Bronchial epithelial cell (primary cell): ENCODE measurements at regions not wholly inside any gene's neighbourhood (a gene's known extent, or its start where the extent isn't known, plus 50 kb on each side); places are given as distances from the start of the nearest gene placed in this dataset.

Experiments used
- DNase-seq: peaks from one replicate; pipeline ENCODE4 v3.0.0-alpha.2; 2010; ENCODE audit warnings: low read depth
- FAIRE-seq: peaks from 2 replicates; lab custom pipeline; 2011; peaks lifted over from hg19 to GRCh38; lab: Jason Lieb, UNC
- H3K27me3 ChIP-seq: 2 replicates; pipeline ENCODE4 v1.5.1; 2011; ENCODE audit warnings: low read length; ENCODE audit not compliant: control insufficient read depth, insufficient read depth
- H3K36me3 ChIP-seq: 2 replicates; pipeline ENCODE4 v1.5.1; 2011; ENCODE audit warnings: low read length; ENCODE audit not compliant: control insufficient read depth, insufficient read depth
- H3K4me3 ChIP-seq: 2 replicates; pipeline ENCODE4 v1.5.1; 2011; ENCODE audit warnings: mild to moderate bottlenecking, low read depth, low read length, control low read depth
- TF ChIP-seq, protein P1 (sequence below): IDR thresholded peaks from 2 replicates; pipeline ENCODE4 v1.5.1; 2011; ENCODE audit warnings: mild to moderate bottlenecking, moderate library complexity, low read length, control low read depth, inconsistent platforms; ENCODE audit not compliant: insufficient read depth, severe bottlenecking

DNA sequence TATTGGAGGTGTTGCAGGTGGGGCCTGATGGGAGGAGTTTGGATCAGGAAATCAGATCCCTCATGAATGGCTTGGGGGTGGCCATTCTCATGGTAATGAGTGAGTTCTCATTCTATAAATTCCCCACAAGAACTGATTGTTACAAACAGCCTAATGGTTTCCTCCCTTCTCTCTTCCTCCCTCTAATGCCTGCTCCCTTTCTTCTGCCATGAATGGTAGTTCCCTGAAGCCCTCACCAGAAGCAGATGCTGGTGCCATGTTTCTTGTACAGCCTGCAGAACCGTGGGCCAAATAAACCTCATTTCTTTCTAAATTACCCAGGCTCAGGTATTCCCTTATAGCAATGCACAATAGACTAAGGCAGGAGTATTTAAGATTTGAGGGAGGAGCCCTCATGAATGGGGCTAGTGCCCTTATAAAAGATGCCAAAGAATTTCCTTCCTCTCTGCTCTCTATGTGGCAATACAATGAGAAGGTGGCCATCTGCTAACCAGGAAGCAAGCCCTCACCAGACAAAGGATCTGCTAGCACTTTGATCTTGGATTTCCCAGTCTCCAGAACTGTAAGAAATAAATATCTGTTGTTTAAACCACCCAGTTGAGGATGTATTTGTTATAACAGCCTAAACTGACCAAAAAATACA lies 251.8 kb downstream of the ZEB2 start:
- DNase-seq (no peak), FAIRE-seq (no peak)
- TF ChIP-seq, protein P1, sequence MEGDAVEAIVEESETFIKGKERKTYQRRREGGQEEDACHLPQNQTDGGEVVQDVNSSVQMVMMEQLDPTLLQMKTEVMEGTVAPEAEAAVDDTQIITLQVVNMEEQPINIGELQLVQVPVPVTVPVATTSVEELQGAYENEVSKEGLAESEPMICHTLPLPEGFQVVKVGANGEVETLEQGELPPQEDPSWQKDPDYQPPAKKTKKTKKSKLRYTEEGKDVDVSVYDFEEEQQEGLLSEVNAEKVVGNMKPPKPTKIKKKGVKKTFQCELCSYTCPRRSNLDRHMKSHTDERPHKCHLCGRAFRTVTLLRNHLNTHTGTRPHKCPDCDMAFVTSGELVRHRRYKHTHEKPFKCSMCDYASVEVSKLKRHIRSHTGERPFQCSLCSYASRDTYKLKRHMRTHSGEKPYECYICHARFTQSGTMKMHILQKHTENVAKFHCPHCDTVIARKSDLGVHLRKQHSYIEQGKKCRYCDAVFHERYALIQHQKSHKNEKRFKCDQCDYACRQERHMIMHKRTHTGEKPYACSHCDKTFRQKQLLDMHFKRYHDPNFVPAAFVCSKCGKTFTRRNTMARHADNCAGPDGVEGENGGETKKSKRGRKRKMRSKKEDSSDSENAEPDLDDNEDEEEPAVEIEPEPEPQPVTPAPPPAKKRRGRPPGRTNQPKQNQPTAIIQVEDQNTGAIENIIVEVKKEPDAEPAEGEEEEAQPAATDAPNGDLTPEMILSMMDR = no peak
- Histone ChIP-seq H3K36me3 (no peaks in the 10 kb centered on the region), H3K27me3 (no peaks in the 10 kb centered on the region), H3K4me3 (no peak overlapping the region)

DNA sequence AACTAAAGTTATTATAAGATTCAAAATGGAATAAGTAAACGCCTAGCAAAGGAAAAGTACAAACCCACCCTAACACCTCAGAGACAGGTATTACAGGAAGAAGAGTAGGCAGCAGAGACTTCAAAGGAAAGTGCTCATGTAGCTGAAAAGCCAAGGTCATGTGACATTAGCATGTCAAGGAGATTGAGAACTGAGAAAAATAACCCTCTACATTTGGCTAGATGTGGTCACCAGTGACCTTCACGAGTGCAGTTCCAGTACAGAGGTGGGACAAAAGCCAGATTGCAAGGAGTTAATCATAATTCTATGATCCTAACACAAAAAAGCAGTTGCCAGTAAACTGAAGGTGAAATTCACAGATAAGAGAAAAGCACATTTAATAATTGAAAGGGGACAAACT lies 252.7 kb downstream of the ZEB2 start:
- FAIRE-seq (no peak), DNase-seq (no peak)
- H3K36me3 ChIP-seq = no peaks in the 10 kb centered on the region
- TF ChIP-seq, protein P1 = no peak
- H3K4me3 ChIP-seq = no peak overlapping the region
- H3K27me3 ChIP-seq = no peaks in the 10 kb centered on the region

DNA sequence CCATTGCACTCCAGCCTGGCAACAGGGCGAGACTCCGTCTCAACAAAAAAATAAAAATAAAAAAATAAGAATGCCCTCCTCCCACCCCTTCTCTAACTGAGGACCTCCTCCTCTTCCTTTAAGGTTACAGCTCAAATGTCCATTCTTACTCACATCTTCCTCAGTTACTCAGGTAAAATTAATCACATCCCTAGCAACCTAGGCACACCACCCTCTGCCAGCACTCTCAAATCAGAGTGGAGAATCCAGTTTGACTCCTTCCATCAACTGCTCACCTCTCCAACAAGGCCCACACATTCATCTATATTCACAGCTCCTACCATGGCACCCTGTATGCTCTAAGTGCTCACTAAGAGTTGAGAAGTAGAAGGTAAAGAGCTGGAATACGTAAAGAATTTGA lies 254.3 kb downstream of the ZEB2 start:
- Histone ChIP-seq H3K27me3 (no peaks in the 10 kb centered on the region), H3K36me3 (no peaks in the 10 kb centered on the region), H3K4me3 (no peak overlapping the region)
- no peak for FAIRE-seq
- TF ChIP-seq, protein P1 = no peak
- DNase-seq = peak; percentile 12

DNA sequence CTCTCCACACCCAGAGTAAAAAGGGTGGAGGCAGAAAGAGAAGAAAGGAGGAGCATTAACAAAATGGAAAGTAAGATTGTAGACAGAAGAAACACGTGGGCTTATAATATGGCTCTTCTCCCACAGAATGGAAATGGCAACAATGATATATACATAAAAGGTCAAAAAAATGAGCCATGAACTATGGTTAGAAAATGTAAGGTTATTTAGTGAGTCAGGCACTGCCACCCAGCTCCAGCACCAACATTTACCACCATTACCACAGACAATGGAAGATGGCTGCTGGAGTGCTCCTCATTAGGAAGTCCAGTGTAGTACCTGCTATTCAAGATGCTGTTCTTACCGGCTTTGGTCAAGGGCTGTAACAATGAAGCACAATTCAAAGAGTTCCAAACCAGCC lies 258.0 kb downstream of the ZEB2 start:
- no peak for DNase-seq
- Histone ChIP-seq H3K27me3 (no peaks in the 10 kb centered on the region), H3K4me3 (no peak overlapping the region), H3K36me3 (no peaks in the 10 kb centered on the region)
- FAIRE-seq = peak; percentile 50
- TF ChIP-seq, protein P1 = no peak

DNA sequence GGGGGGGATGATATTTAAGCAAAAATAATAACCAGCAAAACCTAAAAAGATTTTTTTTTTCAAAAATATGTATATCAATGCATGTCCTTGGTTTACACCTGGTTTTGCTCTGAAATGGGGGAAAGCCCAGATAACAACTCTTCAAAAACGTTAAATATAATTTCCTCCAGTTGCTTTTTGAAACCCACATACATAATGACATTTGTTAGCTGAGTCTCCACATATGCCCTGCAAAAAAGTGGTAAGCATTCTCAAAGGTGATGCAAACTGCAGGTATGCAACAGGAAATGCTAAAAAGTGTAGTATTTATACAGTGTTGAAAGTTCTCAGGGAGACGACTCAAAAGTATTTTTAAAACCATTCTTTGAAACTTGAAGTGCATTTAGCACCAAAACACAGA lies 258.6 kb downstream of the ZEB2 start:
- DNase-seq = peak; percentile 56
- TF ChIP-seq, protein P1 = no peak
- Histone ChIP-seq H3K36me3 (no peaks in the 10 kb centered on the region), H3K27me3 (no peaks in the 10 kb centered on the region), H3K4me3 (no peak overlapping the region)
- FAIRE-seq = no peak

DNA sequence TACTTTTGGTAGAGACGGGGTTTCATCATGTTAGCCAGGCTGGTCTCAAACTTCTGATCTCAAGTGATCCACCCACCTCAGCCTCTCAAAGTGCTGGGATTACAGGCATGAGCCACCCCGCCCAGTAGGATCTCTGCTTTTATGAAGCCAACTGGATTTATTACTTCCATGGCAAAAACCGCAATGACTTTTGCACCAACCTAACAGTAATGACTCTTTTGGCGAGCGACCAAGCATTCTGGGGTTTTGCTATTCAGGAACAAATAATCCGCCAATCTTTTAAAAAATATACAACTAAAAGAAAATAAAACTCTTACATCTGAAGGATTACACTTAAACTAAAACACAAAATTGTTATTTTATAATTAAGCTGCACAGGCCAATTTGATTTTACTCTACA lies 260.6 kb downstream of the ZEB2 start:
- H3K27me3 ChIP-seq = no peaks in the 10 kb centered on the region
- TF ChIP-seq, protein P1 = no peak
- DNase-seq (no peak), FAIRE-seq (no peak)
- H3K4me3 ChIP-seq = no peak overlapping the region
- no peaks in the 10 kb centered on the region for H3K36me3 ChIP-seq
